CD4-positive, alpha-beta T cell treated with Interleukin-15 for 4 hours (primary cell): ENCODE measurements at regions not wholly inside any gene's neighbourhood (a gene's known extent, or its start where the extent isn't known, plus 50 kb on each side); places are given as distances from the start of the nearest gene placed in this dataset.

Experiments
- DNase-seq: peaks from one replicate; pipeline ENCODE4 v3.0.0-alpha.2; 2020; ENCODE audit warnings: low spot score

- no peak for DNase-seq
Measured at GRCh38 chr6:141313986-141314385, 818.7 kb upstream of the GJE1 start.

- peak; percentile 10 for DNase-seq
Measured at GRCh38 chr6:141309295-141309694, 823.4 kb upstream of the GJE1 start.

- DNase-seq = no peak
Measured at GRCh38 chr6:141307309-141307998, 825.3 kb upstream of the GJE1 start.

GRCh38 chr6:141303907-141304306 is 828.8 kb upstream of the GJE1 start:
- no peak for DNase-seq

GRCh38 chr6:141301779-141302178 is 830.9 kb upstream of the GJE1 start:
- DNase-seq = no peak

- no peak for DNase-seq
Measured at GRCh38 chr6:141290941-141291721, 841.6 kb upstream of the GJE1 start.

GRCh38 chr6:141288947-141289346 is 843.8 kb upstream of the GJE1 start:
- DNase-seq = no peak

GRCh38 chr6:141282263-141282662 is 850.5 kb upstream of the GJE1 start:
- no peak for DNase-seq

GRCh38 chr6:141269684-141270083 is 863.0 kb upstream of the GJE1 start:
- no peak for DNase-seq

GRCh38 chr6:141267420-141267819 is 865.3 kb upstream of the GJE1 start:
- no peak for DNase-seq

GRCh38 chr6:141265756-141266623 is 866.7 kb upstream of the GJE1 start:
- DNase-seq = no peak

GRCh38 chr6:141264101-141264500 is 868.6 kb upstream of the GJE1 start:
- no peak for DNase-seq

GRCh38 chr6:141261672-141262060 is 871.1 kb upstream of the GJE1 start:
- DNase-seq = no peak

- DNase-seq = no peak
Measured at GRCh38 chr6:141261016-141261671, 871.6 kb upstream of the GJE1 start.

- no peak for DNase-seq
Measured at GRCh38 chr6:141260627-141261015, 872.1 kb upstream of the GJE1 start.

GRCh38 chr6:141259807-141260206 is 872.9 kb upstream of the GJE1 start:
- DNase-seq = no peak

GRCh38 chr6:141259091-141259490 is 873.6 kb upstream of the GJE1 start:
- DNase-seq = no peak

- no peak for DNase-seq
Measured at GRCh38 chr6:141258516-141258915, 874.2 kb upstream of the GJE1 start.

GRCh38 chr6:141254336-141254735 is 878.4 kb upstream of the GJE1 start:
- DNase-seq = no peak

- no peak for DNase-seq
Measured at GRCh38 chr6:141252828-141253608, 879.7 kb upstream of the GJE1 start.

- DNase-seq = no peak
Measured at GRCh38 chr6:141251286-141251685, 881.4 kb upstream of the GJE1 start.
